Ovary (tissue), 7 donors: ENCODE measurements at regions not wholly inside any gene's neighbourhood (a gene's known extent, or its start where the extent isn't known, plus 50 kb on each side); places are given as distances from the start of the nearest gene placed in this dataset.

Experiments
- DNase-seq, 5 donors: peaks; one replicate each; pipeline ENCODE4 v3.0.0-alpha.2; 2019 to 2020
- H3K27ac ChIP-seq, 2 donors: fragments of 200-600 bp; one replicate each; pipeline versions ENCODE4 v1.5.1 to v1.8.0; 2019 to 2022
- H3K27me3 ChIP-seq: fragments of 200-600 bp; one replicate; pipeline ENCODE4 v1.8.0; 2022
- H3K36me3 ChIP-seq: fragments of 200-600 bp; sonication (generic); one replicate; pipeline ENCODE4 v1.5.1; 2019
- H3K4me1 ChIP-seq: one replicate; pipeline ENCODE4 v1.8.1; 2013; ENCODE audit warnings: mild to moderate bottlenecking, moderate library complexity; ENCODE audit not compliant: insufficient read depth
- H3K4me3 ChIP-seq: fragments of 200-600 bp; sonication (generic); one replicate; pipeline ENCODE4 v1.5.1; 2017
- H3K9me3 ChIP-seq, 2 donors: fragments of 200-600 bp in 1 of 2; sonication (generic) in 1 of 2; one replicate each; pipeline versions ENCODE4 v1.5.1 to v1.8.1; 2013 to 2019; ENCODE audit warnings: mild to moderate bottlenecking in 1 of 2, moderate library complexity in 1 of 2
- CTCF ChIP-seq, 3 donors: fragments of 450-650 bp in 2 of 3; fragments of 200-600 bp in 1 of 3; IDR thresholded peaks; one replicate each; pipeline versions ENCODE4 v1.5.1 to v1.8.0; 2016 to 2022; ENCODE audit warnings: antibody characterized with exemption in 3 of 3, mild to moderate bottlenecking in 1 of 3
- EP300 ChIP-seq: sonication (generic); formaldehyde crosslinking; IDR thresholded peaks from one replicate; pipeline ENCODE4 v1.6.1; 2017; ENCODE audit warnings: antibody characterized with exemption
- POLR2A ChIP-seq: fragments of 450-650 bp; IDR thresholded peaks from one replicate; pipeline ENCODE4 v1.6.1; 2017; ENCODE audit warnings: antibody characterized with exemption, mild to moderate bottlenecking, moderate library complexity
- WGBS, 3 donors: extraction: QIAGEN DNeasy Blood & Tissue Kit in 1 of 3; methylation state at CpG; one replicate each; pipeline versions ENCODE4 v1.1.5 to v1.1.7; 2013 to 2017; 5-methylcytosine and 5-hydroxymethylcytosine counted together
- intact Hi-C, 4 donors: fragments of 100-400 bp; cut with DNase I; formaldehyde crosslinking; loops; one replicate each; pipeline versions ENCODE4 v1.11.0 to v1.15.1; 2022 to 2023
- donor health status: DM: no; HTN: no; CAD: no; lungs with moderate emphysema.
- donor health status: DM: no; HTN: no; CAD: no.
- donor health status: Bipolar disorder and iron deficiency.
- donor health status: DM: no; HTN: no; CAD: no.
- donor health status: DM: yes; HTN: yes; CAD: no.

DNA sequence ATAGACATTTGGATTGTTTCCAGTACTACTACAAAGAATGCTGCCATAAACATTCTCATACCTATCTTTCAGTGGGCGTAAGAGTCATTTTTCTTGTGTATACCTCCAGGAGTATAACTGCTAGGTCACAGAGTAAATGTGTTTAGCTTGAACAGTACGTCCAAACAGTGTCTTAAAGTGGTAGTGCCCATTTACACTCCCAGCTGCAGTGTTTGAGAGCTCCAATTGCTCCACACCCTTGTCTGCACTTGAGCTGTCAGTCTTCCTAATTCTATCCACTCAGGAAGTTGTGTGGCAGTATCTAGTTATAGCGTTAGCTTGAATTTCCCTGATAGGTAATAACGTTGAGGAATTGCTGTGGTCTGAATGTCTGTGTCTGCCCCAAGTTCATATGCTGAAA, 404.7 kb upstream of the PPP2R3A start:
- H3K27me3 ChIP-seq, result no peaks in the 10 kb centered on the region
- no peaks in the 10 kb centered on the region for H3K9me3 ChIP-seq
- DNase-seq, result no peak
- H3K27ac ChIP-seq, result no peak overlapping the region
- H3K36me3 ChIP-seq, result no peaks in the 10 kb centered on the region
- intact Hi-C loops, result no loop called here
- no peak for TF ChIP-seq CTCF (IDR thresholded peaks at IDR 0.05)
- no peak for TF ChIP-seq POLR2A
- TF ChIP-seq EP300, result no peak
- no peak overlapping the region for H3K4me3 ChIP-seq
- WGBS, 3 donors, result 56 to 68% (median 56%) methylated on average over 4 of the region's 4 CpGs
- H3K4me1 ChIP-seq, result no peaks in the 10 kb centered on the region

- TF ChIP-seq CTCF (IDR thresholded peaks at IDR 0.05) (no peak), POLR2A (no peak), EP300 (no peak)
- Histone ChIP-seq H3K27me3 (no peaks in the 10 kb centered on the region), H3K4me3 (no peak overlapping the region), H3K9me3 (no peaks in the 10 kb centered on the region), H3K4me1 (no peaks in the 10 kb centered on the region), H3K36me3 (no peaks in the 10 kb centered on the region), H3K27ac (no peak overlapping the region)
- DNase-seq, result no peak
- intact Hi-C loops, result no loop called here
- WGBS, 3 donors, result 58 to 73% (median 67%) methylated on average over 4 of the region's 4 CpGs
Observed at GRCh38 chr3:135564696-135565095, 400.8 kb upstream of the PPP2R3A start.

DNA sequence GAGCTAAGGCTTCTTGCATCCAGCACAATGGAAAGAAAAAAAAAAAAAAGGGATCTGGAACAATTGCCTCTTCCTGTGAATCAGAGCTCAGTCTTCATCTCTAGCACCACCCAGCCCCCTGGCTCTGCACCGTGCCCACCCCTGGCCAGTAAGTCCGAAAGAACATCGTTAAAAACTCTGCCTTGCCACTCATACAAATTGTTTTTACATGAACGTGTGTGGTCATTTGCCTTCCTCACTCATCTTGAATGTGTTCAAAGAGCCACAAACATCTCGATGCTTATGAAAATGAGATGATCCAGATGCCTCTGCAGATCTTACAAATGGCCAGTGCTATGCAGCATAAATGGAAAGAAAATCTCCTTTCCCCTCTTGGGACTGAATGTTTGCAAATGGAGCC, 400.0 kb upstream of the PPP2R3A start:
- TF ChIP-seq CTCF (IDR thresholded peaks at IDR 0.05), result no peak
- no peaks in the 10 kb centered on the region for H3K9me3 ChIP-seq
- H3K36me3 ChIP-seq, result no peaks in the 10 kb centered on the region
- no peak for DNase-seq
- intact Hi-C loops, result no loop called here
- no peaks in the 10 kb centered on the region for H3K4me1 ChIP-seq
- H3K27ac ChIP-seq, result no peak overlapping the region
- H3K27me3 ChIP-seq, result no peaks in the 10 kb centered on the region
- 43 to 50% (median 47%) methylated on average over 5 of the region's 5 CpGs for WGBS, 3 donors
- no peak overlapping the region for H3K4me3 ChIP-seq

DNA sequence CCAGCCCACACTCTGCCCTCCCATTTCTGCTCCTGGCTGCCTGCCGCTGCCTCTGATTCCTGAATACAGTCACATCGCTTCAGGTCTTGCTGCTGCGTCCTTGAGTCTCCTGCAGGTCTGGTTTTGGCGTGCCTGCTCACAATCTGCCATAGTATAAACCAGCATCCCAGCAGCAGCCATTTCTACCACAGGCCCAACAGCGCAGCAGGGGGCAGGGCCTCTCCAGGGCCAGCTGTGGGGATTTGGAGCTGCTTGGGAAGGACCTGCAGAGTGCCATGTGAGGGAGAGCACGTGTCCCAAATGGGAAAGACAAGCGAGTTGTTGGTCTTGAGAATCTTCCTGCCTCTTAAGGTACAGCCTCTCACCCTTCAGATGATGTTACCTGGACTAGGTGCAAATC, 398.3 kb upstream of the PPP2R3A start:
- TF ChIP-seq CTCF (IDR thresholded peaks at IDR 0.05) (no peak), EP300 (no peak), POLR2A (no peak)
- Histone ChIP-seq H3K4me3 (no peak overlapping the region), H3K27me3 (no peaks in the 10 kb centered on the region), H3K4me1 (no peaks in the 10 kb centered on the region), H3K36me3 (no peaks in the 10 kb centered on the region), H3K9me3 (no peaks in the 10 kb centered on the region), H3K27ac (no peak overlapping the region)
- intact Hi-C loops, result no loop called here
- 76 to 81% (median 76%) methylated on average over 7 of the region's 7 CpGs for WGBS, 3 donors
- DNase-seq, result no peak

GRCh38 chr3:135576751-135577150, 388.8 kb upstream of the PPP2R3A start:
- no peaks in the 10 kb centered on the region for H3K27me3 ChIP-seq
- H3K4me3 ChIP-seq, result no peak overlapping the region
- no peak overlapping the region for H3K27ac ChIP-seq
- no peak for TF ChIP-seq EP300
- no peak for TF ChIP-seq CTCF (IDR thresholded peaks at IDR 0.05)
- no peak for TF ChIP-seq POLR2A
- WGBS, 3 donors, result 54 to 64% (median 63%) methylated on average over 7 of the region's 7 CpGs
- intact Hi-C loops, result no loop called here
- H3K36me3 ChIP-seq, result no peaks in the 10 kb centered on the region
- H3K4me1 ChIP-seq, result no peaks in the 10 kb centered on the region
- DNase-seq, result no peak
- no peaks in the 10 kb centered on the region for H3K9me3 ChIP-seq
